Fibroblast of skin of scalp (primary cell): ENCODE measurements at regions not wholly inside any gene's neighbourhood (a gene's known extent, or its start where the extent isn't known, plus 50 kb on each side); places are given as distances from the start of the nearest gene placed in this dataset.

Experiments
- DNase-seq: peaks from one replicate; pipeline ENCODE4 v3.0.0-alpha.2; 2013

DNA sequence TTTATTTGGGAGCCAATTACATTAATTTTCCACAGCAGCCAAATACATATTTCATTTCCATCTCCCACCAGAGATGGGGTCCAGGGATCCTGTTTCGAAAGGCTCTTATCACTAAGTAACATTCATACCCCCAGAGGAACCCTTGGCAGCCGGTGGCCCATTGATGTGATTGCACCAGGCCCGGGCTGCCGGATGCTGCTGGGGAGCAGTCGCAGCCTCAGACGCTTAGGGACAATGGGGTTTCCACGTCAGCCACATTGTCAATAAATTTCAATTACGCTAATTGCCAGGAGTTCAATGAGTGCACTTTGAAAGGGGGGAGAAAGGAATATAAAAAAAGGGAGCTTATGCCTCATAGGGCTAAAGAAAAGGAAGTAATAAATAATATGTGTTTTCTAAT, 478.8 kb upstream of the ADAMTS16 start:
- no peak for DNase-seq

DNA sequence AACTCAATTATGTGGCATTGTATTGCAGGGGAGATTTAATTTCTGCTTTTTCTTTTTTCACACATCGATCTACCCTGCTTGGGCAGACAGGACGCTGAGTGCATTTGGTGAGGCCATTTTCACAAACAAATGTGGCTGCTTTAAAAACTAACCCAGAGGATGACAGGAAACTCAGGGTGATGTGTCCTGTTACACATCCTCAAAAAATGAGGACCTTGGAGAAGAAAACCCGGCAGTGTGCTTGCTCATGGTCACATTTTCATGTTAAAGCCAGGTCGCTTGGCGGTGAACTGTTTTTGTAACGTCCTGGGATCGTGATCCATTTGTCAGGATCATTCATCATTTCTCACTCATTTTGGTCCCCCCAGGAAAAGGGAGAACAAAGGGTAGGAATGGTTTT, 478.3 kb upstream of the ADAMTS16 start:
- peak; percentile 42 for DNase-seq

DNA sequence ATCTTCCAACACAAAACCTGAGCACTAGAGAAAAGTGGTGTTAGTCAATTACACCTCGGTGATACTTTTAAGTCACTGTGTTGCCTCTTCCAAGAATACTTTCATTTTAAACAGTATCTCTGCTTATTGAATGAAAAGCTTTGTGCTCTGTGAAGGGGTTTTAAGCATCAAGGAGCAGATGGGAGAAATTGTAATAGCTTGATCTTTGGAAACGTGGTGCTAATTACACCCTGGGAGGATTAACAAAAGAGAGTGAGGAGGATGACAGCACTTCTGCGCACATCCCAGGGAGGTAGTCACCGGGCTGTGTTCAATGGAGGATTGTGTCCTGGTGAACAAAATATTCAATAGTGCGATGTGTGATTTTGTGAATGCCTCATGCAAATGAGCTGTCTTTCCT, 477.4 kb upstream of the ADAMTS16 start:
- no peak for DNase-seq

DNA sequence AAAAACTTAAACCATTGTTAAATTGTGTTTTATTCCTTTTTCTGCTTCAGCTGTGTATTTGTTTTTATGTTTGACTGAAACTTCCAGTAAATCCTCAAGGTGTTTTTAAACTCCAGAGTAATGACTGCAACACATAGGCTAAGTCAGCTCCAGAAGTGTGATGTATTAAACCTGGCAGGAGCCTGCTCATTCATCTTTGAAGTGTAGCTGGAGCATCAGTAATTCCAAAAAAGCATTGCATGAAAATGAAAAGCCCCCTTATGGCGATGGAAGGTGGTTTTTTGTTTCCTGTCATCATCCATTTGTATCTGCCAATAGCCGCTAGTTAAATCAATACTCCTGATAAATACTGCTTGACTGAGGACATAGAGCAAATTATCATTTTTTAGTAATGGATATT, 474.2 kb upstream of the ADAMTS16 start:
- no peak for DNase-seq

- peak; percentile 10 for DNase-seq
Measured at GRCh38 chr5:4674166-4674565, 466.0 kb upstream of the ADAMTS16 start.

GRCh38 chr5:4676934-4677333, 463.2 kb upstream of the ADAMTS16 start:
- DNase-seq = peak; percentile 44

DNA sequence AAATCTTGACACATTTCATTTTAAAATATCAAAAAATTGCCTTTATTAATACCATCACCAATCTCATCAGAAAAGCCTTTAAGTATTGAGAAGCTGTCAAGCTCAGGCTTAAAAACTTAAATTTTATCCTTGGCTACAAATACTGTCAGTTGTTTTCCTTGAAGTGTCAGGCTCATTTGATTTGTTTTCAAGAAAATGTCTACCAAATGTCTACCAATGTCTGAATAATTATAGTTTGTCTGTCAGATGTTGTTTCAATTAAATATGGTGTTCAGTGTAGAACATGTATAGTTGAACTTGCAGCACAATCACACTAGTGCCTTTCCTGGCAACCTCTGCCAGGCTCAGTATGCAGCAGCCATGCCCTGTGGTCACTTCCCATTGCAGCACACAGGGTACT, 455.2 kb upstream of the ADAMTS16 start:
- DNase-seq = no peak

DNA sequence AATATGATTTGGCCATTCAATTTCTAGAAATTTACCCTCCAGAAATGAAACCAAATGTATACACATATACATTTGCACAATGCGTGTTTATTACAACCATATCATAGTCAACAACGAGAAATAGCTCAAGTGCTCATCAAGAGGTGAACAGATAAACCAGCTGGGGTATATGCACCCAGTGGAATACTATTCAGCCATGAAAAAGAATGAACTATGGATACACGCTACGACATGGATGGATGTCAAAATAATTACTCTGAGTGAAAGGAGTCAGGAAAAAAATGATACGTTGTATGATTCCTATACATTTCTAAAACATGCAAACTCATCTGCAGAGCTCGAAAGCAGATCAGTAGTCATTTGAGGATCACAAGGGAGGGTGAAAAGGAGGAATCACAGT, 441.5 kb upstream of the ADAMTS16 start:
- DNase-seq = no peak

GRCh38 chr5:4699592-4699991, 440.5 kb upstream of the ADAMTS16 start:
- no peak for DNase-seq

DNA sequence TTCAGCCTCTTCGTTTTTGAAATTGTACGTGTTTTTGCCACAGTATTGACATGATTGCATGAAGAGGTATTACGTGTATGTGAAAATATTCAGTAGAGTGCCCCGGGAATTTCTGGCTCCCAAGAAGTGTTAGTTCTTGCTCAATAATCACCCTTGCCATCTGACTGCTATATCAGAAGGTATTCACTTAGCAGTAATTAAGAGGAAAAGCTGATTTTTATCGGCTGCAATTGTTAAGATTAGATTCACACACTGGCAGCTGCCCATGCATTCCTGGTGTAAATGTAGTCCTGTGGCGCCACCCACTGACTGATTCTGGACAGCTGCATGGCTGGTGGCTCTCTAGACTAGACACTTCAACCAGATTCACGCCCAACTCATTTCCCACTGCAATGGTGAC, 440.1 kb upstream of the ADAMTS16 start:
- DNase-seq = peak; percentile 75

- no peak for DNase-seq
Measured at GRCh38 chr5:4700871-4701270, 439.3 kb upstream of the ADAMTS16 start.

DNA sequence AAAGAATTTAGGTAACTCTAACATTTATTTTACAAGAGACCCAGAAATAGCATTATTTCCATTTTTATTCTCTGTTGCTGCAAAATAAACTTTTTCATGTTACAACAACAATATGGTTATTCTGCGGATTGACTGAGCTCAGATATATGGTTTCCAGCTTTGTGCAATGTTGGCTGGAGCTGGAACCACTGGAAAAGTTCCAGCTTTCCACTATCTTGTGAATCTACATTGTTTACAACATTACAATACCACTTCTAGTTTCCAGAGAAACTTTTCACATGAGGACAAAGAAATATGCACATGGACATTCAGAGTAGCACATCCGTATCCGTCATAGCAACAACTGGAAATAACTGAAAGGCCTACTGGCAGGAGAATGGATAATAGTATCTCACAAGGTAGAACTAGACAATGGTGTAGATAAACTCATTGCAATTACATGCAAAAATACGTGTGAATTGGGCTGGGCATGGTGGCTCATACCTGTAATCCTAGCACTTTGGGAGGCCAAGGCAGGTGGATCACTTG, 436.1 kb upstream of the ADAMTS16 start:
- DNase-seq = no peak

GRCh38 chr5:4704951-4705350, 435.2 kb upstream of the ADAMTS16 start:
- no peak for DNase-seq

GRCh38 chr5:4716781-4717180, 423.3 kb upstream of the ADAMTS16 start:
- DNase-seq = no peak

GRCh38 chr5:4717446-4717845, 422.7 kb upstream of the ADAMTS16 start:
- no peak for DNase-seq

GRCh38 chr5:4720831-4721230, 419.3 kb upstream of the ADAMTS16 start:
- DNase-seq = peak; percentile 49

DNA sequence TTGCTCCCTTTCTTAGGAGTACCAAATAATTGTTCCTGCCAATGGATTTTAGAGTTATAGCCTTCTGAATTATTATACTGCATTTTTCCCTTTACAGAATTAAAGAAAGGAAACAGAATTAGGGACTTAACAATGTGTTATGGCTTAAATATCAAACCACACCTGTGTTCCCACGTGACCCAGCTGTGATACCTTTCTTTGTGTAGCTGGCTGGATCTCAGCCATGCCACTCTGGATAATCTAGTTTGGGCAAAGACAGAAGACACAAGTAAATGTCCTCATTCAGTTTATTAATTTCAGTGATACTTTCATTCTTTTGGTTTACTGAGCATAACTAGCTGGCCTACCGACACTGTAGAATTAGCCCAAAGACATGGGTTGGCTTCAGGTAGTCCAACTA, 417.2 kb upstream of the ADAMTS16 start:
- DNase-seq = no peak

DNA sequence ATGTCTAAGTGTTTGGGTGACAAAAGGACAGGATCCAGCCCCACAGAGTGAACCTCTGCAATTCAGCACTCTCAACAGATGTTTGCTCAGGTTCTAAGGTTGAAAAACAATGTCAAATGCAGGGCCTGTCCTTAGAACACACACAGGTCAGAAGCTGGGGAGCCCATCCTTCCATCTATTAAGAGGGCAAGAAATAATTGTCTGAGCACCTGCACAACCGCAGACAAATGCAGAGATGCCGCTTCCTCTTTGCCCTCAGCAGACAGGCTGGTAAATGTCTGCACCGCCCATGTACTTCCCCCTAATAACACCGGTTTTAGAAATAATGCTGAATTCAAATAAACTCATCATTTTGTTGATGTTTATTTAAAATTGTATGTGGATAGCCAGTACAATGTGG, 414.5 kb upstream of the ADAMTS16 start:
- DNase-seq = no peak

DNA sequence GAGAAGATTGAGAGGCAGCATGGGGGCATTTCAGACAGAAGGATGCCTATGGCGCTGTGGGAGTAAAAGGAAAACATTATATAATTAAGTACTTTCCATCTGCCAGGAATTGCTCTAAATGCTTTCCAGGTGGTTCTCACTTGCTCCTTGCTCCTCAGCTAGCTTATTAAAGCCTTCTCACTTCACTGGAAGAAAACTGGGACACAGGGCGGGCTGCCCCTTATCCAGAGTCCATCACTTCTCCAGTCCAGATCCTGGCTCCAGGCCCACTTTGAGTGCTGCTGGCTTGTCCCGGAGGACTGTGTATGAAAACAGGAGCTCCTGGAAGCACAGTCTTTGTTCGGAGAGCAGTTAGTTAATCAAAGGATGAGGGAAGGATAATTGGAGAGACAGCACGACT, 409.9 kb upstream of the ADAMTS16 start:
- DNase-seq = no peak

- DNase-seq = no peak
Measured at GRCh38 chr5:4734348-4734747, 405.8 kb upstream of the ADAMTS16 start.

DNA sequence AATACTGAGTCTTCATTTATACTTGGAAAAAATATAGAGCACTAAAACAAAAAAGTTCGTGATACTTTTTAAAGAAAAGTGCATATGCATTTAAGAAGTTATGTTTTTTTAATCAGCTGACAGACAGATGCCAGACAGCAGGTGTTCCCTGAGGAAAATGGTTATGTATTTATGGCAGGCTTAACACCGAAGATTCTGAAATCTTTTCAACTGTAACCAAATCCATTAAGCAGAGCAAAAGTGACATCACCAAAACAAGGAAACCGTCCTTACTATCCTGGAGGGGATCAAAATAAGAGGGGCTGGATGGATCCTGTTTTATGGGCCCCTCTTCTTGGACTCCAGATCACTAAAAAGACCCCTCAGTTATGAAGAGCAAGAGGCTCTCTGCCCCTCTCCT, 404.9 kb upstream of the ADAMTS16 start:
- no peak for DNase-seq

- DNase-seq = no peak
Measured at GRCh38 chr5:4737868-4738267, 402.3 kb upstream of the ADAMTS16 start.

DNA sequence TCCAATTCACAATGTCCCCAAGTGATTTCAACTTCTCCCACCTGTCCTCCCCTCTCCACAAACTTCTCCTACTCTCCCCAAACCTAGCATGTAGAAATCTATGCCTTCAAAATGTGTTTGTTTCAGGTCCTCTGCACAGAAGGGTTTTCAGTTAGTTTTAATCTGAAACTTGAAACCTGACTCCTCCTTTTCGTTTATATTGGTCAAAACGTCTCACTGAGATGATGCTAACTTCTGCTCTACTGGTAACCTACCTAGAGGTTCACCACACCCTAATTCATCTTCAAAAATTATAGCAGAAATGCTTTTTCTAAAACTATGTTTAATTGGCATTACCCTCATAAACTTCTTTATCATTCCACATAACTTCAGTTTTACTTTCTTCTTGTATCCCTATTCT, 401.8 kb upstream of the ADAMTS16 start:
- DNase-seq = no peak

DNA sequence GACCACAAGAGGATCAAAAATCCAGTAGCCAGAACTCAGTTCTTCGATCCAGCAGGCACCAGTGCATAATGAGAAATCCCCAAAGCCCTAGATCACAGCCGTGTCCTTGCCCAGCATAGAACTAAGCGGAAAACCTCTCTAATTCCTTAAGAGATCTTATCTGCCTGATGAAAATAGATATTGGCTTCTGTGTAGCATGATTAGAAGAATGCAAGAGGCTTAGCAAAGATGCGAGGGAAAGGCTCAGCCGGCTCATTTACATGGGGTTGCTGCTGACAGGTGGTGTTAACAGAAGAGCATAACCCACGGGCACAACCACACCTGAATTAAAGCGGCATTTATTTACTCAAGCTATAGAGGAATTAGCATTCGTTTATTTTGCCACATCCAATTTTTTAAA, 400.0 kb upstream of the ADAMTS16 start:
- DNase-seq = no peak

GRCh38 chr5:4758550-4758949, 381.6 kb upstream of the ADAMTS16 start:
- no peak for DNase-seq

GRCh38 chr5:4758996-4759395, 381.1 kb upstream of the ADAMTS16 start:
- no peak for DNase-seq
